ENCODE measurements at regions not wholly inside any gene's neighbourhood (a gene's known extent, or its start where the extent isn't known, plus 50 kb on each side); places are given as distances from the start of the nearest gene placed in this dataset.

DNA sequence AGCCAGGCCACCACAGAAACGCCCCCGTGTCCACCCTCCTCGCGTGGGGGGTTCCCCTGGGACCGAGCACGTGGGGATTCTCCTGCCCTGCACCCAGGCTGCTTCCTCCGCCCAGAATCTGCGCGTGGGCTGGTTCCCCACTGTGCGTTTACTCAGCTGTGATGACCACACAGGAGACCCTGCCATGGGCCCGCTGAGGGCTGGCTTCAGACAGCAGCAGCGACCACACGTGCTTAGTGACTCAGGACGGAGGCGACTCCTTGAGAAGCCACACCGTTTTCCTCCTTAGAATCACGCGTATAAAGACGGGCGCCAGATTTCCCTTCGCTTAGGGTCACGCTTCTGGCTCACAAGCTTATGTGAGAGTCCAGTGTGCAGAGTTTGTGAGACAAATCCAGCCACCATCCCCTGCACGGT lies 63.9 kb upstream of the PDE10A start:
- H3K4me2 ChIP-seq, result no peak overlapping the region
- H3K9me3 Mint-ChIP-seq, result no peaks in the 10 kb centered on the region
- no peak overlapping the region for H3K27ac ChIP-seq
- H3K4me3 Mint-ChIP-seq, result no peak overlapping the region
- H3K79me2 ChIP-seq (ENCODE audit: low read depth), result no peaks in the 10 kb centered on the region
- peak overlapping the region; percentile 79 for H2AFZ ChIP-seq (replicated peaks)
- no peaks in the 10 kb centered on the region for H3K27me3 ChIP-seq
- TF ChIP-seq EZH2phosphoT487 (IDR thresholded peaks at IDR 0.05) (no peak), EZH2 (IDR thresholded peaks at IDR 0.05) (no peak)
- TF ChIP-seq, protein P1, sequence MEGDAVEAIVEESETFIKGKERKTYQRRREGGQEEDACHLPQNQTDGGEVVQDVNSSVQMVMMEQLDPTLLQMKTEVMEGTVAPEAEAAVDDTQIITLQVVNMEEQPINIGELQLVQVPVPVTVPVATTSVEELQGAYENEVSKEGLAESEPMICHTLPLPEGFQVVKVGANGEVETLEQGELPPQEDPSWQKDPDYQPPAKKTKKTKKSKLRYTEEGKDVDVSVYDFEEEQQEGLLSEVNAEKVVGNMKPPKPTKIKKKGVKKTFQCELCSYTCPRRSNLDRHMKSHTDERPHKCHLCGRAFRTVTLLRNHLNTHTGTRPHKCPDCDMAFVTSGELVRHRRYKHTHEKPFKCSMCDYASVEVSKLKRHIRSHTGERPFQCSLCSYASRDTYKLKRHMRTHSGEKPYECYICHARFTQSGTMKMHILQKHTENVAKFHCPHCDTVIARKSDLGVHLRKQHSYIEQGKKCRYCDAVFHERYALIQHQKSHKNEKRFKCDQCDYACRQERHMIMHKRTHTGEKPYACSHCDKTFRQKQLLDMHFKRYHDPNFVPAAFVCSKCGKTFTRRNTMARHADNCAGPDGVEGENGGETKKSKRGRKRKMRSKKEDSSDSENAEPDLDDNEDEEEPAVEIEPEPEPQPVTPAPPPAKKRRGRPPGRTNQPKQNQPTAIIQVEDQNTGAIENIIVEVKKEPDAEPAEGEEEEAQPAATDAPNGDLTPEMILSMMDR (IDR thresholded peaks at IDR 0.05), result no peak
- no peaks in the 10 kb centered on the region for H3K36me3 ChIP-seq
- no peaks in the 10 kb centered on the region for H3K9me3 ChIP-seq (ENCODE audit: low read depth)
- peak; percentile 16 for DNase-seq (ENCODE audit: low spot score)
- H3K36me3 Mint-ChIP-seq, result no peaks in the 10 kb centered on the region
- no peak overlapping the region for H3K9ac ChIP-seq
- no peaks in the 10 kb centered on the region for H3F3A ChIP-seq (ENCODE audit: low read depth)
- H3K27me3 Mint-ChIP-seq (ENCODE audit: insufficient read depth, low read depth), result peaks cover 4% of the 10 kb centered on the region
- no peak overlapping the region for H3K27ac Mint-ChIP-seq
- no peaks in the 10 kb centered on the region for H4K20me1 ChIP-seq (ENCODE audit: low read depth)
- no peak overlapping the region for H3K4me3 ChIP-seq
- H3K4me1 Mint-ChIP-seq, result peaks cover 2% of the 10 kb centered on the region
- no peaks in the 10 kb centered on the region for H3K4me1 ChIP-seq

DNA sequence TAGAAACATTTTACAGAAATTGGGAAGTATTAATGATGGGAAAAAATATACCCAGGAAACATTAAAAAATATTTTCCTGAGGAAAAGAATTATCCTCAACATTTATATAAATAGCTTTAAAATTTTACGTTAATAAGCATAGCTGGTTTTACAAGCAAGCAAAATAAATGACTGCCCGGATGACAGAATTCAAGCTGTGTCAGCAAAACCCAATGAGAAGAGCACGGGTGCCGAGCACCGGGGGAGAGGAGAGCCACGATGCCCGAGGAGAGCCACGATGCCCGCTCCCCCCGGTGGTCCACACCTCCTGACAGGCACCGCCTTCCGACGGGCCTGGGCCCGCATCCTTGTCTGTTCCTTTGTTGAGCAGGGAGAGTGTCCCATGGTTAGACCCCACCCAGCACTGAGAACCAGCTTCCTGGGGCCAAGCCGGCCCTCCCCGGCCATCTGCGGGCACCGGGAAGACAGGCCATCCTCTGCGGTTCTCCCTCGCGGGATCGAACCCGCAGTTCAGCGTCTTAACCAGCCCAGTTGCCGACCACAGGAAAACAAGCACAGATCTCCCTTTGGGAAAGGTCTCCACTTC lies 63.3 kb upstream of the PDE10A start:
- Mint-ChIP-seq H3K9me3 (no peaks in the 10 kb centered on the region), H3K27me3 (ENCODE audit: insufficient read depth, low read depth) (peaks cover 4% of the 10 kb centered on the region), H3K4me1 (peaks cover 2% of the 10 kb centered on the region), H3K36me3 (no peaks in the 10 kb centered on the region), H3K27ac (no peak overlapping the region), H3K4me3 (no peak overlapping the region)
- no peaks in the 10 kb centered on the region for H3K79me2 ChIP-seq (ENCODE audit: low read depth)
- no peak overlapping the region for H3K4me3 ChIP-seq
- peak overlapping the region; percentile 79 for H2AFZ ChIP-seq (replicated peaks)
- no peak overlapping the region for H3K9ac ChIP-seq
- no peaks in the 10 kb centered on the region for H3K36me3 ChIP-seq
- DNase-seq (ENCODE audit: low spot score), result no peak
- H3K27me3 ChIP-seq, result no peaks in the 10 kb centered on the region
- H3K4me1 ChIP-seq, result no peaks in the 10 kb centered on the region
- no peak overlapping the region for H3K4me2 ChIP-seq
- no peaks in the 10 kb centered on the region for H3K9me3 ChIP-seq (ENCODE audit: low read depth)
- H3K27ac ChIP-seq, result no peak overlapping the region
- H4K20me1 ChIP-seq (ENCODE audit: low read depth), result no peaks in the 10 kb centered on the region
- no peaks in the 10 kb centered on the region for H3F3A ChIP-seq (ENCODE audit: low read depth)
- TF ChIP-seq EZH2phosphoT487 (IDR thresholded peaks at IDR 0.05), result no peak
- TF ChIP-seq, protein P1 (IDR thresholded peaks at IDR 0.05), result no peak
- TF ChIP-seq EZH2 (IDR thresholded peaks at IDR 0.05), result no peak

GRCh38 chr6:165725201-165725600 lies 62.2 kb upstream of the PDE10A start:
- no peaks in the 10 kb centered on the region for H3K36me3 Mint-ChIP-seq
- no peaks in the 10 kb centered on the region for H3K9me3 Mint-ChIP-seq
- Histone ChIP-seq H3K27me3 (no peaks in the 10 kb centered on the region), H2AFZ (replicated peaks) (no peak overlapping the region), H3K9ac (no peak overlapping the region), H3K36me3 (no peaks in the 10 kb centered on the region), H3K27ac (no peak overlapping the region), H3F3A (ENCODE audit: low read depth) (no peaks in the 10 kb centered on the region), H3K4me2 (no peak overlapping the region), H3K9me3 (ENCODE audit: low read depth) (no peaks in the 10 kb centered on the region), H3K79me2 (ENCODE audit: low read depth) (no peaks in the 10 kb centered on the region), H3K4me1 (no peaks in the 10 kb centered on the region), H3K4me3 (no peak overlapping the region), H4K20me1 (ENCODE audit: low read depth) (no peaks in the 10 kb centered on the region)
- no peak overlapping the region for H3K4me3 Mint-ChIP-seq
- no peak for DNase-seq (ENCODE audit: low spot score)
- peaks cover 4% of the 10 kb centered on the region for H3K27me3 Mint-ChIP-seq (ENCODE audit: insufficient read depth, low read depth)
- no peak for TF ChIP-seq EZH2phosphoT487 (IDR thresholded peaks at IDR 0.05)
- TF ChIP-seq, protein P1 (IDR thresholded peaks at IDR 0.05), result peak; percentile 14
- no peak overlapping the region for H3K27ac Mint-ChIP-seq
- H3K4me1 Mint-ChIP-seq, result peaks cover 2% of the 10 kb centered on the region
